ENCODE measurements at regions not wholly inside any gene's neighbourhood (a gene's known extent, or its start where the extent isn't known, plus 50 kb on each side); places are given as distances from the start of the nearest gene placed in this dataset.
"Not testable (repeated sequence)": the region's sequence is repeated elsewhere in the genome, so short reads cannot be mapped to it uniquely, and the experiment has no call there.

DNA sequence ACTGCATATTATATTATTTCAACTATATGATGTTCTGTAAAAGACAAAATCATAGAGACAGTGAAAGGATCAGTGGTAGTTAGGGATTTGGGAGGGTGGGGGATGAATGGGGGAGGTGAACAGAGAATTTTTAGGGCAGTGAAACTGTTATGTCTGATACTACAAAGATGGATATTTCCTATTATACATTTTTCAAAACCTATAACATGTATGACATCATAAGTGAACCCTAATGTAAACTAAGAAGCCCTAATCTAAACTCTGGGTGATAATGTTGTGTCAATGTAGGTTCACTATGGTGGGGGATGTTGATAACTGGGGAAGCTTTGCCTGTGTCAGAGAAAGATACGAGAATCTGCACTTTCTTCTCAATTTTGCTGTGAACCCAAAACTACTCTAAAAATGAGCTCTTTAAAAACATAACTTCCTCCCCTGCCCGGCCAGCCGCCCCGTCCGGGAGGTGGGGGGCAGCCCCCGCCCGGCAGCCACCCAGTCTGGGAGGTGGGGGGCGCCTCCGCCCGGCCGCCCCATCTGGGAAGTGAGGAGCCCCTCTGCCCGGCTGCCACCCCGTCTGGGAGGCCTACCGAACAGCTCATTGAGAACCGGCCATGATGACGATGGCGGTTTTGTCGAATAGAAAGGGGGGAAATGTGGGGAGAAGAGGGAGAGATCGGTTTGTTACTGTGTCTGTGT, 234.4 kb downstream of the RPIA start:
- H3K27ac ChIP-seq: no peak overlapping the region
- ChIA-PET POLR2A (ENCODE audit: low non-redundant PET) (no interaction called here), CTCF (interaction anchor here (0.6 kb wide), 1 partner anchor 34 kb away, joined by 3 read pairs; no protein-coding TSS in a partner anchor)
- TF ChIP-seq, protein P1, sequence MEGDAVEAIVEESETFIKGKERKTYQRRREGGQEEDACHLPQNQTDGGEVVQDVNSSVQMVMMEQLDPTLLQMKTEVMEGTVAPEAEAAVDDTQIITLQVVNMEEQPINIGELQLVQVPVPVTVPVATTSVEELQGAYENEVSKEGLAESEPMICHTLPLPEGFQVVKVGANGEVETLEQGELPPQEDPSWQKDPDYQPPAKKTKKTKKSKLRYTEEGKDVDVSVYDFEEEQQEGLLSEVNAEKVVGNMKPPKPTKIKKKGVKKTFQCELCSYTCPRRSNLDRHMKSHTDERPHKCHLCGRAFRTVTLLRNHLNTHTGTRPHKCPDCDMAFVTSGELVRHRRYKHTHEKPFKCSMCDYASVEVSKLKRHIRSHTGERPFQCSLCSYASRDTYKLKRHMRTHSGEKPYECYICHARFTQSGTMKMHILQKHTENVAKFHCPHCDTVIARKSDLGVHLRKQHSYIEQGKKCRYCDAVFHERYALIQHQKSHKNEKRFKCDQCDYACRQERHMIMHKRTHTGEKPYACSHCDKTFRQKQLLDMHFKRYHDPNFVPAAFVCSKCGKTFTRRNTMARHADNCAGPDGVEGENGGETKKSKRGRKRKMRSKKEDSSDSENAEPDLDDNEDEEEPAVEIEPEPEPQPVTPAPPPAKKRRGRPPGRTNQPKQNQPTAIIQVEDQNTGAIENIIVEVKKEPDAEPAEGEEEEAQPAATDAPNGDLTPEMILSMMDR (conservative IDR thresholded peaks at IDR 0.05; ENCODE audit: low read depth): no peak
- no peak for DNase-seq (ENCODE audit: low spot score)

DNA sequence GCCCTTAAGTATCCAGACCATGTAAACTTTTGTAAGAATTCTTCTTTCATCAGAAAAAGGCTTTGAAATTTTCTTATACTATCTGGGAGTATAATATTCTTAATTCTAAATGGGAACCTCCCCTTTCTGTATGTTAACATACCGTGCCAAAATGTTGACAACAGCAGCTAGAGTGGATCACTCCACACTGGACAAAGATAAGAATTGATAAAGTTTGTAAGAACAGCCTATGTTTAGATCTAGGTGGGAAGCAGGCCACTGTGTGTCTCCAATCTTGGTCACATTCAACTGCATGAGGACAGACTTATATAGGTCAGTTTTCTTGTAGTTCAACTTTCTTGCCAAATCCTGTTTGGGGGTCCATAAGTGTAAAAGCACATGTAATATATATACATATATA, 235.7 kb downstream of the RPIA start:
- TF ChIP-seq, protein P1 (conservative IDR thresholded peaks at IDR 0.05; ENCODE audit: low read depth): no peak
- CTCF ChIA-PET: no interaction called here
- DNase-seq (ENCODE audit: low spot score): no peak
- no peak overlapping the region for H3K27ac ChIP-seq
- POLR2A ChIA-PET (ENCODE audit: low non-redundant PET): no interaction called here

DNA sequence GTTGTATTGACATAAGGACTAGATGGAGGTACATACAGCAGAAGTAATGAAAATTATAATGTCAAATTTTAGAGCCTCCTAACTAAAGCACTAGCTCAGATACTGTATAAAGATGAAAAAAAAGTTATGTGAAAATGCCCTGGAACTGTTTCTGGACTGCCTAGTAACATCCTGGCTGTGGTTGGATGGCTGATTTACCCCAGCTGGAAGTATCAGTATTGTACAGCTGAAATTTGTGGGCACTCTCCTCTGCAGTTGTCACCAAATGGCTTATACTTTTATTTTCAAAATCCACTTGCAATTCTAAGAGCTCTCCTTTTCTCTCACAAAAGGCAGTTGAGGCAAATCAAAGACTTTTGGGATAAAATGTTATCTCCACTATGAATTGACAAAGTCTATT, 239.2 kb downstream of the RPIA start:
- CTCF ChIA-PET: no interaction called here

DNA sequence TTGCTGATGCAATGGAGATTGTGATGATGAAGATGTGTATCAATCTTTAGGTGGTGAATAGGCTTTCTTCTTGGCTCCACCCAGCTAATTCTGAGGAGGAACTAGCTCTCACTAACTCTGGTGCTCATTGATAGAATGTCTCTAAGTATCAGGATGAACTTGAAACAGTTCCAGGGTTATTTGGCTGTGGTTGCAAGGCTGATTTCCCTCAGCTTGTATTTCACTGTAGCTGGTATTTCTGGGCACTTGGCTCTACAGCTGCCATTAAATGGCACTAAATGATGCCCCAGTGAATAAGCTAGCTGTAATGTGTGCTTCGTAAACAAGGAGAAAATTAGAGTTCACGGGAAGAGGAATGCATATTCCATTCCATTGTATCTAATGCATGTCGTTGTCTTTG, 241.2 kb downstream of the RPIA start:
- H3K27ac ChIP-seq: no peak overlapping the region
- CTCF ChIA-PET: no interaction called here
- DNase-seq (ENCODE audit: low spot score): no peak
- POLR2A ChIA-PET (ENCODE audit: low non-redundant PET): no interaction called here
- TF ChIP-seq, protein P1 (conservative IDR thresholded peaks at IDR 0.05; ENCODE audit: low read depth): no peak

More for the DNA sequence above, 239.2 kb downstream of the RPIA start:
- POLR2A ChIA-PET (ENCODE audit: low non-redundant PET): no interaction called here
- no peak overlapping the region for H3K27ac ChIP-seq
- no peak for DNase-seq (ENCODE audit: low spot score)
- TF ChIP-seq, protein P1 (conservative IDR thresholded peaks at IDR 0.05; ENCODE audit: low read depth): no peak

DNA sequence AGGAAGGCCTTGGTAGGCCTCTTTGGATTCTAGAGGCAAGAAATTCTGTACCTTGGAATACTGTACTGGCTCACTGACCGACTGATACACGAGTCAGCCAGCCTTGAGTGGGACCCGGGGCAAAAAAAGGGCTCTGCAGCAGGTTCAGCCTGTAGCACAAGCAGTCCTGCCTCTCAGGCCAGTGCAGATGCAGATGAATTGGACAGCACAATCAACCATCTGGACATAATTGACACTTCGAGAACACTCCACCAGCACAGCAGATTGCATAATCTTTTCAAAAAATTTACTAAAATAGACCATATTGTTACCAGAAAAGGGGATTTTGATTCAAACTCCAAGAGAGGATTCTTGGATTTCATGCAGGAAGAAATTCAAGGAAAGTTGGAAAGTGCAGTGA, 241.6 kb downstream of the RPIA start:
- TF ChIP-seq, protein P1 (conservative IDR thresholded peaks at IDR 0.05; ENCODE audit: low read depth): no peak
- CTCF ChIA-PET: no interaction called here

DNA sequence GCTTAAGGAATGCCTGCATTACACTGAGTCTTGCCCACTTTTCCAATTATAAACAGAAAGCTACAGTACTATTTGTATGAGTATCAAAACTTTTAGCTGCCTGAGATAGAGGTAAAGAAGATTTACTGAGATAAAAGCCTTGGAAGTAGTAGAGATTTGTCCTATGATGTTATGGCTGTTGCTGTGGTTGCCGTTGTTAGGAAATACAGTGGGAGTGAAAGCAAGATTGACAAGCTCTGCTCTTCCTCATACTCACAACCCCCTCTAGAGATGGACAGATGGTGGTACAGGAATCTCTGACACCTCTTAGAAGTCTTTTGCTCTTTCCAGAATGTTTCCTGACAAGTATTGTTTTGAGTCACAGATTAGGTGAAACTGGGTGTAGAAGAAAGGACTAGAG, 242.5 kb downstream of the RPIA start:
- H3K27ac ChIP-seq: no peak overlapping the region
- ChIA-PET CTCF (no interaction called here), POLR2A (ENCODE audit: low non-redundant PET) (no interaction called here)
- no peak for DNase-seq (ENCODE audit: low spot score)
- TF ChIP-seq, protein P1 (conservative IDR thresholded peaks at IDR 0.05; ENCODE audit: low read depth): no peak

More for the DNA sequence above, 241.6 kb downstream of the RPIA start:
- no peak overlapping the region for H3K27ac ChIP-seq
- DNase-seq (ENCODE audit: low spot score): no peak
- POLR2A ChIA-PET (ENCODE audit: low non-redundant PET): no interaction called here

DNA sequence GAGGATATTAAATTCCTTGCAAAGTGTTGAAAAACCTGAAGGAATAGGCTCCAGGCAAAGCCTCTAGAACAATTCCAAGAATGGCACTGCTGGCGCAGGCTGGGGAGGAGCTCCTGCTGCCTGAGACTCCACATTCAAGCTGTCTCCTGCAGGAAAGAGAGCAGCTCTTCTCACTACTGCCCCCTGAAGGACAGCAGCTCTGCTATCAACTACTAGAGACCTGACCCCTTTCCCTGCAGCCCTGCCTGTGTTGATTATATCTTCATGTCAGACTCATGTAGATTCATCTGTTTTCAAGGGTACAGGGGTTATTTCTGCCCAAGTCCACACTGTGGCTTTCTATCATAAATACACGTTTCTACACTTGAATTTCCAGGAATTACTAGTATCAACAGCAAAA, 249.7 kb downstream of the RPIA start:
- CTCF ChIA-PET; H3K27ac ChIP-seq; DNase-seq (ENCODE audit: low spot score); POLR2A ChIA-PET (ENCODE audit: low non-redundant PET): not testable (repeated sequence)

Measured in RWPE1 (cell line).